Amniotic stem cell (primary cell): ENCODE measurements at regions not wholly inside any gene's neighbourhood (a gene's known extent, or its start where the extent isn't known, plus 50 kb on each side); places are given as distances from the start of the nearest gene placed in this dataset.

Source experiments
- DNase-seq: peaks from one replicate; lab custom pipeline; 2025; lab: John Stamatoyannopoulos, UW

DNA sequence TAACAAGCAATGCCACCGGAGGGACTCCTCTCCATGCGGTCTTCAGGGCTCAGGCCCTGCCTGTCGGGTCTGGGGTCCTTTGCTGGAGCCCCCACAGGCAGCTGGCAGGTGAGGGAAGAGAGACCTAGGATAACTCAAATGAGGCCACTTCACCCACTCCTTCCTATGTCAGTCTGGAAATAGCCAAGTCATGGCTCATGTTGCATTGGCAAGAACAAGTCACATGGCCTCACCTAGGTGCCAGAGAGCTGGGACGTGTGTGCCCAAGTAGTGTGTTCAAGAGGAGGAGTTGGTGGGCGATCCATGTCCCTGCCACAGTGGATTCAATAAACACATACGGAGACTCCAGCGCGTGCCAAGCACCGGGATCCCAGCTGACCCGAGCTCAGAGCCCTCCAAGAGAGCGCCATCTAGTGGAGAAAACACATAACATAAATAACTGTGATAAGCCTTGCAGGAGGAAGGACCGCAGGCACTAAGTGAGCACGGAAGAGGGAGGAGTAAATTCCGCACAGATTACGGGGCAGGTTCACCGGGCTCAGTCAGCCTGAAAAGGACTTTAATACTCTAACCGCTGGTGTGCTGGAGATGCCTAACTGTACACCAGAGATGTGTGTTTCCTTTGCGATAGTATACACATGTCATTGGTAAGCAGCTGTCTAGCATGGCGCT is 580.8 kb downstream of the CCDC171 start:
- DNase-seq, result peak; percentile 29

DNA sequence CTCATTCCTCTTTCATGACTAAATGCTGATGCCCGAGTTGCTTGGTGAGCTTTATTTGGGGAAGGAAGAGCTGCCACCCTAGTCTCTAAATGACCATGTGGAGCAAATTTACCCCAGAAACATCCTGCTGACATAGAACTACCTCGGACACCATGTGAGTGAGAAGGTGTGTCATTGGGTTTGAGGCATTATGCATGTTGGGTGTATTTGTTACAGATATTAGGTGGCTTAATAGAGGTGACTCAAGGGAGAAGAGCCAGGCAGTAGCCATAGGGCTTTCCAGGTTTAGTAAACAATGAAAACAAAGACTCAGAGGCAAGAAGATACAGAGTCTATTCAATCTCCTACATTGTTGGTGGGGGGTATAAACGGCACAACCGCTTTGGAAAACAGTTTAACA is 581.5 kb downstream of the CCDC171 start:
- no peak for DNase-seq

DNA sequence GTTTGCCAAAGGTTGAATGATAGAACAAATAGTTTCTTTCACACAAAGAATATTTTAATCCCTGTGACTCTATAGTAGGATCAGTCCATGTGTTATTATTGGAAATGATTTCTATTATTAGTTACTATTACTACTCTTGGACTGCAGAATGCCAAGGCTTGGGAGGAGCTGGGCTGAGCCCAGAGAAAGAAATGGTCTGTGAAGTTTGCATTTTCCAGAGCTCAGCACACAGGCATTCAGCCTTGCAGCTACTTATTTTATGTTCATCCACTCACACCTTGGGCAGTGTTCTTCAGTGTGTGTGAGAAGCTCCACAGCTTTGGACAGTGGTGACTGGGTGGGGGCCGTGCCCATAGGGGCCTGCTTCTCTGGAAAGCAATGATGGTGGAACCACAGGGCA is 583.1 kb downstream of the CCDC171 start:
- DNase-seq, result no peak

GRCh38 chr9:16136451-16136850 is 583.6 kb downstream of the CCDC171 start:
- no peak for DNase-seq

- no peak for DNase-seq
Measured at GRCh38 chr9:16136961-16137360, 584.1 kb downstream of the CCDC171 start.

DNA sequence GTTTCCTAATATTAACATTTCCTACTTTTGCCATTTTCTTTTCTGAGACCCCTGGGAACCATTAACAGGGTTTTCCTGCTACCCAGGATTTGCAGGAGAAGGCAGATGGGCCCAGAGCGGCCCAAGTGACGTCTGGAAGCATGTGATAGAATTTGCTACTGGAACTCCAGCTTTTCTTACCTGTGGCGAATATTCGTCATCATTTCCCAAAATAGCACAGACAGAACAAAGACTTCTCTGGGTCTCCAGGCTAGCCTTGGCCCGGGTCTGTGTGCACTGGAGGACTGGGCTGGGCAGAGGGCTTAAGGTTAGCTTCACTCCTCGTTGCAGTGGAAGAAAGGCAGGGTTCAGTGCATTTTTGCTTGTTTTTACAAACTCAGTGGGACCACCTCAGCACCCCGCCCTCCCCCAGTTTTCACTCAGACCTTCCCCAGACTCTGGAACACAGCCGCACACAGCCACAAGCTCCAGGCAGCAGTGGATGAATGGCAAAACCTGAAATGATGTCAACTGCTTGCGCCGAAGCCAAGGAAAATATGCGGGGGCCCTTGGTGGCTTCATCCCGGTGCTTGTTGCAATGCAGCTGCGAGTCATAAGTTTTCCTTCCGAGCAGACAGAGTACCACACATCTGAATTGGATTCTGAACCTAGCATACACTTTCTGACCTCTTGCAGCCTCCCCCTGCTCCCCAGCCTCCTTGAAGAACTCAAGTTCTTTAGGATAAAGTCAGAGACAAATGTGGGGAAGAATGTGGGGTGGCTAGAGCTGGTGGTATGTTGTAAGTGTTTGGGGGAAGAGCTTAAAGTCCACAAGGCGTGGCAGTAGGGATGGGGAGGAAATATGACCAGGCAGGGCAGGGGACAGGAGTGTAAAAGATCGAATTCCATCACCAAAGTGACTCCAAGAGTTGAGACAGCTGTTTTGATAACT is 586.0 kb downstream of the CCDC171 start:
- DNase-seq, result peak; percentile 43

GRCh38 chr9:16139774-16140173 is 586.9 kb downstream of the CCDC171 start:
- no peak for DNase-seq

DNA sequence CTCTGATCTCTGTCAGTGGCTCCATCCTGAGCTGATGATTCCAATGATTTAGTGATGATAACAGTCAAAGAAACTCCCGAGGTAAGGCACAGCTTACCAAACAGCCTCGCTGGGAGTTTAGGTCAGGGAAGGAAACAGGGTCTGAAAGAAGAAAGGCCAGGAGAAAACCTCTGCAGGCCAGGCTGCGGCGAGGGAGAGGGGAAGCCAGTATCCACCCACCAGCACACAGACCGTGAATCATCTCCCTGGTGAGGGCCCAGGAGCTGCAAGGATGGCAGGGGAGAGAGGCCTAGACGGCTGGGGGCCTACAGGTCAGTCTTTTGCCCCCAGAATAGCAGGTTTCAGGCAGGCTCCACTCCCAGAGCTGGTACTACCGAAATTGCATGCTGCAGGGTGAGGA is 590.5 kb downstream of the CCDC171 start:
- no peak for DNase-seq

DNA sequence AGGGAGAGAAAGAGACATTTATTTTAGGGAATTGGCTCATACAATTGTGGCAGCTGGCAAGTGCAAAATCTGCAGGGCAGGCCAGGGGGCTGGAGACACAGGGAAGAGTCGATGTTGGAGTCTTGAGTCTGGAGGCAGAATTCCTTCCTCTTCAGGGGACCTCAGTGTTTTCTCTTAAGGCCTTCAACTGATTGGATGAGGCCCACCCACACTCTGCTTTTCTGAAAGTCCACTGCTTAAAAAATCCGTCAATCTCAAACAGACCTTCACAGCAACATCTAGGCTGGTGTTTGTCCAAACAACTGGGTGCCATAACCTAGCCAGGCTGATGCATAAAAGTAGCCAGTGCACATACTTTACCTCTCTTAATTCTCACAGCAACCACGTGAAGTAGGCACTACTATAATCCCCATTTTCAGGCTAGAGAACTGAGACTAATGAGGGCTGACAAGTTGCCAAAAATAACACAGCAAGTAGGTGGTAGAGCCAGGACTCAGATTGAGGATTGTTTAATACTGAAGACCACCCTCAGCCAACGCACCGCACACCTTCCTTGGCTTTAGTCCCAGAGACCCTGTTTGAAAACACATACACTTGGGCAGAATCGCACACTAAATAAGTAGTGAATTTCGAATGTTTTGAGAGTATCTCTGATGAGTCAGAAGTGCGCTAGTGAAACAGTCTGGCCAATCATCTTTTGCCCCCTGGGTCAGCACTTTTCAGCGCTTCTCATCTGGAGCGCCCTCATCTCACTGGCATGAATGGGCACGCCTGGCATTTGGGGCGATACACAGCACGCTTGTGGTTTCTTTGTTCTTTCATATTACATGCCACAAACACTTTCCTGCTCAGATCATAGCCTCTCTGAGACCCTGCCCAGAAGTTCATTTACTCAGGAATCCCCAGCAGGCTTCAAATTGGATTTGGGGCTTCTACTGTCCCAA is 591.4 kb downstream of the CCDC171 start:
- DNase-seq, result no peak

GRCh38 chr9:16145196-16145950 is 592.5 kb downstream of the CCDC171 start:
- DNase-seq, result no peak

DNA sequence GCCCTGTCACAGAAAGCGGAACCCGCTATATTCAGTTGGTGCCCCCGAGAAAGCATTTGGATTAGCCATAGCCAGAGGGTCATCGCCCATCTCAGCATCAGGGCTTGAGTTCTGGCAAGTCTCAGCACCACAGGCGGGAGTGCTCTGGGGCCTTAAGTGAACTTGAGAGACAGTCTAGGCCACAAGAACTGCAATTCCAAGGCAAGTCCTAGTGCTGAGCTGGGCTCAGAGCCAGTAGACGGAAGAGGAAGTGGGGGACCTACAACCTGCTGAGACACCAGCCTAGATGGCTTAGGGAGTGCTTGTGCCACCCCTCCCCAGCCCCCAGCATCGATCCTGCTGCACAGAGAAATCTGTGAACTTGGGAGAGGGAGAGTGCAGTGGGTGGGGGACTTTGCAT is 594.9 kb downstream of the CCDC171 start:
- no peak for DNase-seq

GRCh38 chr9:16150501-16150900 is 597.7 kb downstream of the CCDC171 start:
- DNase-seq, result no peak

GRCh38 chr9:16150938-16151650 is 598.3 kb downstream of the CCDC171 start:
- DNase-seq, result no peak

GRCh38 chr9:16152276-16153101 is 599.6 kb downstream of the CCDC171 start:
- no peak for DNase-seq

GRCh38 chr9:16153221-16153620 is 600.4 kb downstream of the CCDC171 start:
- DNase-seq, result no peak

GRCh38 chr9:16153741-16154140 is 600.9 kb downstream of the CCDC171 start:
- no peak for DNase-seq

DNA sequence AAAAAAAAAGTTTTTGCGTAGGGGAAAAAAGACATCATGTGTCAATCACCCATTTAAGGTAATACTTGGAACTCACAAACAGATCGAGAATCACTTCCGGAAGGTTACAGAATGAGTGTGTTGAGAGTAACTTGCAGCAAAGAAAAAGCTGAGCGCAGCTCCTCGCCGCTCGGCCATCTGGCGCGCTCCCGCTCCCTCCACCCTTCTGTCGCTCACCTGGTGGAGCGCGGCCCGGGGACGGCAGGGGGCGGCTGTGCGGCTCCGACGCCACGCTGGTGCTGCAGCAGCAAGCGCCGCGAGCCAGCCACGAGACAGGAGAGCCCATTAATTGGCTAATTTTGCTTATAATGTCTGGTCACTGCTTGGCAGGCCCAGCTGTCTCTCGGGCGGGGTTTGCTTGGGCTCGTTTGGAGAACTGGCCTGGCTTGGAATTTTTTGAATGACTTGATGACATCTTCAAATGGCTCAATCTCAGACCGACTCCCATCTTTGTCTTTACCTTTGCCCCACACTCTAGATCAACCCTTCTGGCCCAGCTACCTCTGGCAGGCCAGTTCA is 601.8 kb downstream of the CCDC171 start:
- no peak for DNase-seq

GRCh38 chr9:16155878-16156277 is 603.0 kb downstream of the CCDC171 start:
- DNase-seq, result no peak

GRCh38 chr9:16157216-16157615 is 604.4 kb downstream of the CCDC171 start:
- DNase-seq, result no peak

GRCh38 chr9:16157651-16158050 is 604.8 kb downstream of the CCDC171 start:
- DNase-seq, result no peak
